A673 (cell line): ENCODE measurements at regions not wholly inside any gene's neighbourhood (a gene's known extent, or its start where the extent isn't known, plus 50 kb on each side); places are given as distances from the start of the nearest gene placed in this dataset.

ENCODE experiments used
- EZH2 ChIP-seq: fragments of 200-600 bp; sonication (generic); IDR thresholded peaks from 2 replicates; pipeline ENCODE4 v1.6.1; 2017; ENCODE audit warnings: borderline replicate concordance, low read depth, mild to moderate bottlenecking, mixed read lengths, antibody characterized with exemption, low read length; ENCODE audit not compliant: poor library complexity, severe bottlenecking
- TF ChIP-seq, protein P1 (sequence below): fragments of 300-800, 200-600 bp; sonication (generic); conservative IDR thresholded peaks from 2 replicates; pipeline ENCODE4 v1.5.1; 2017; ENCODE audit warnings: low read depth, mild to moderate bottlenecking, antibody characterized with exemption, low read length, moderate library complexity, mixed read lengths

DNA sequence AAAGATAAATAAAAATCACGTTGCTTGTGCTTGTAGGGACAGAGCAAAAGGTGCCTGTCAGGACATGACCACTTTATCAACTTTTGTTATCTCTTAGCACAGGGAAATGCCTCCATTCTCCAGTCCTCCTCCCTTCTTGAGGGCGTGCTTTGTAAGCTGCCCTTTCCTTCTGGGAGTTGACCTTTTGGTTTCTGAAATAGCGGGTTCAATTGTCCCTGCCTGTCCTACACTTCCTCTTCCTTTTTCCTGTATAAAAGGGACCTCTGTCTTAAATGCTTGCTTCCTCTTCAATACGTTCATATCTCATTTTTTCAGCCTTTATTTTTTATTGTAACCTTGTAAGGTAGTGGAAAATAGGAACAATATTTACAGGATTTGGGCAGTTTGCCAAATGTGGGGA lies 153.5 kb downstream of the SH3BGRL start:
- TF ChIP-seq EZH2 = no peak
- TF ChIP-seq, protein P1, sequence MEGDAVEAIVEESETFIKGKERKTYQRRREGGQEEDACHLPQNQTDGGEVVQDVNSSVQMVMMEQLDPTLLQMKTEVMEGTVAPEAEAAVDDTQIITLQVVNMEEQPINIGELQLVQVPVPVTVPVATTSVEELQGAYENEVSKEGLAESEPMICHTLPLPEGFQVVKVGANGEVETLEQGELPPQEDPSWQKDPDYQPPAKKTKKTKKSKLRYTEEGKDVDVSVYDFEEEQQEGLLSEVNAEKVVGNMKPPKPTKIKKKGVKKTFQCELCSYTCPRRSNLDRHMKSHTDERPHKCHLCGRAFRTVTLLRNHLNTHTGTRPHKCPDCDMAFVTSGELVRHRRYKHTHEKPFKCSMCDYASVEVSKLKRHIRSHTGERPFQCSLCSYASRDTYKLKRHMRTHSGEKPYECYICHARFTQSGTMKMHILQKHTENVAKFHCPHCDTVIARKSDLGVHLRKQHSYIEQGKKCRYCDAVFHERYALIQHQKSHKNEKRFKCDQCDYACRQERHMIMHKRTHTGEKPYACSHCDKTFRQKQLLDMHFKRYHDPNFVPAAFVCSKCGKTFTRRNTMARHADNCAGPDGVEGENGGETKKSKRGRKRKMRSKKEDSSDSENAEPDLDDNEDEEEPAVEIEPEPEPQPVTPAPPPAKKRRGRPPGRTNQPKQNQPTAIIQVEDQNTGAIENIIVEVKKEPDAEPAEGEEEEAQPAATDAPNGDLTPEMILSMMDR = no peak
